B cell (primary cell): ENCODE measurements at regions not wholly inside any gene's neighbourhood (a gene's known extent, or its start where the extent isn't known, plus 50 kb on each side); places are given as distances from the start of the nearest gene placed in this dataset.

Experiments used
- ATAC-seq: fragments of 200-7000 bp; cut with Tn5 transposase; one replicate; pipeline ENCODE4 v1.10.0; 2021; ENCODE audit warnings: low read depth, mild to moderate bottlenecking, moderate number of reproducible peaks, moderate library complexity
- CTCF ChIA-PET: fragments of 350-600 bp; sonication (Branson Sonifier 250); formaldehyde crosslinking; loops from one replicate; lab custom pipeline; 2021; ENCODE audit warnings: antibody characterized with exemption, inconsistent platforms; lab: Charles Lee
- POLR2A ChIA-PET: fragments of 350-600 bp; sonication (Branson Sonifier 250); formaldehyde crosslinking; loops from one replicate; lab custom pipeline; 2021; ENCODE audit warnings: antibody characterized with exemption; lab: Charles Lee
- DNase-seq: peaks from one replicate; pipeline ENCODE4 v3.0.0; 2013
- H2AFZ ChIP-seq: 2 replicates; pipeline ENCODE4 v1.6.1; 2012; ENCODE audit warnings: mild to moderate bottlenecking, low read depth, low read length; ENCODE audit not compliant: insufficient read depth, poor library complexity, severe bottlenecking
- H3K27ac ChIP-seq, 2 donors: 1 replicate in 1 of 2; 2 replicates in 1 of 2; pipeline ENCODE4 v1.5.1; 2012 to 2013; ENCODE audit warnings: low read length in 2 of 2, mild to moderate bottlenecking in 2 of 2, moderate library complexity in 1 of 2
- H3K27me3 ChIP-seq, 4 experiments: fragments of 200-600 bp in 1 of 4; sonication (generic) in 1 of 4; replicated peaks in 1 of 4; 1 replicate in 2 of 4; 2 replicates in 2 of 4; pipeline versions ENCODE4 v1.6.1 to v1.7.0; 2013 to 2016; ENCODE audit warnings: low read length in 3 of 4, mild to moderate bottlenecking in 2 of 4, mixed read lengths in 1 of 4, moderate library complexity in 1 of 4; ENCODE audit not compliant: insufficient read depth in 4 of 4, control insufficient read depth in 3 of 4; ENCODE audit errors: control extremely low read depth in 1 of 4
- H3K36me3 ChIP-seq, 2 experiments: replicated peaks in 1 of 2; 1 replicate in 1 of 2; 2 replicates in 1 of 2; pipeline versions ENCODE4 v1.6.1 to v1.7.1; 2013; ENCODE audit warnings: low read length in 1 of 2; ENCODE audit not compliant: insufficient read depth in 2 of 2, control insufficient read depth in 1 of 2; ENCODE audit errors: control extremely low read depth in 1 of 2, extremely low read depth in 1 of 2
- H3K4me1 ChIP-seq, 2 donors: fragments of 200-600 bp in 1 of 2; sonication (generic) in 1 of 2; 1 replicate in 1 of 2; 2 replicates in 1 of 2; pipeline versions ENCODE4 v1.5.1 to v1.6.1; 2013 to 2017; ENCODE audit warnings: low read length in 2 of 2; ENCODE audit not compliant: control insufficient read depth in 2 of 2, insufficient read depth in 2 of 2
- H3K4me2 ChIP-seq: replicated peaks from 2 replicates; pipeline ENCODE3; 2012; ENCODE audit warnings: mild to moderate bottlenecking, low read depth, low read length; ENCODE audit not compliant: poor library complexity, severe bottlenecking
- H3K4me3 ChIP-seq, 5 experiments: fragments of 200-600 bp in 1 of 5; sonication (generic) in 1 of 5; 1 replicate in 3 of 5; 2 replicates in 2 of 5; pipeline versions ENCODE4 v1.5.1 to v1.7.0; 2011 to 2016; ENCODE audit warnings: low read length in 4 of 5, mild to moderate bottlenecking in 4 of 5, low read depth in 2 of 5, control low read depth in 1 of 5, moderate library complexity in 1 of 5; ENCODE audit not compliant: insufficient read depth in 1 of 5; ENCODE audit errors: control extremely low read depth in 1 of 5, extremely low read depth in 1 of 5
- H3K79me2 ChIP-seq: fragments of 200-600 bp; sonication (generic); one replicate; pipeline ENCODE4 v1.6.0; 2016; ENCODE audit warnings: low read length; ENCODE audit not compliant: control insufficient read depth, insufficient read depth
- H3K9ac ChIP-seq: fragments of 200-600 bp; sonication (generic); 2 replicates; pipeline ENCODE4 v1.6.1; 2017; ENCODE audit warnings: mild to moderate bottlenecking, low read length, moderate library complexity
- H3K9me3 ChIP-seq, 3 donors: one replicate each; pipeline versions ENCODE4 v1.6.1 to v1.7.1; 2013; ENCODE audit warnings: low read length in 2 of 3; ENCODE audit not compliant: control insufficient read depth in 2 of 3, insufficient read depth in 1 of 3; ENCODE audit errors: control extremely low read depth in 1 of 3
- H4K20me1 ChIP-seq: 2 replicates; pipeline ENCODE4 v1.6.0; 2012; ENCODE audit warnings: mild to moderate bottlenecking, low read length; ENCODE audit not compliant: insufficient read depth, control insufficient read depth, poor library complexity, severe bottlenecking
- H3K27ac Mint-ChIP-seq: one replicate; pipeline ENCODE4 v1.8.0; 2021; ENCODE audit warnings: mixed read lengths
- H3K27me3 Mint-ChIP-seq: one replicate; pipeline ENCODE4 v1.8.0; 2021; ENCODE audit warnings: mixed read lengths
- H3K4me1 Mint-ChIP-seq: one replicate; pipeline ENCODE4 v1.8.0; 2021; ENCODE audit warnings: mixed read lengths
- H3K4me3 Mint-ChIP-seq: one replicate; pipeline ENCODE4 v1.8.0; 2021; ENCODE audit warnings: mixed read lengths
- H3K9me3 Mint-ChIP-seq: one replicate; pipeline ENCODE4 v1.8.0; 2022; ENCODE audit warnings: mixed read lengths; ENCODE audit not compliant: insufficient read depth
- CTCF ChIP-seq: fragments of 200-600 bp; IDR thresholded peaks from one replicate; pipeline ENCODE4 v1.8.0; 2022; ENCODE audit warnings: antibody characterized with exemption, mild to moderate bottlenecking
- WGBS: methylation state at CpG from one replicate; pipeline ENCODE4 v1.1.5; 2013; ENCODE audit warnings: missing lambda C conversion rate; ENCODE audit not compliant: insufficient coverage; 5-methylcytosine and 5-hydroxymethylcytosine counted together
- intact Hi-C: fragments of 100-400 bp; cut with micrococcal nuclease; formaldehyde crosslinking; loops from one replicate; pipeline ENCODE4 v1.10.0; 2022

- TF ChIP-seq CTCF = no peak
- DNase-seq (no peak), ATAC-seq (no peak)
- CTCF ChIA-PET = no interaction called here
- H4K20me1 ChIP-seq = no peaks in the 10 kb centered on the region
- H3K9me3 Mint-ChIP-seq = no peaks in the 10 kb centered on the region
- no peaks in the 10 kb centered on the region for H3K27me3 ChIP-seq
- no peaks in the 10 kb centered on the region for H3K4me1 ChIP-seq
- no peak overlapping the region for H3K27ac Mint-ChIP-seq
- no peak overlapping the region for H3K9ac ChIP-seq
- H3K4me3 Mint-ChIP-seq = no peak overlapping the region
- POLR2A ChIA-PET = no interaction called here
- WGBS = no CpG with 5 or more reads among the region's 1 CpG
- no peaks in the 10 kb centered on the region for H3K27me3 Mint-ChIP-seq
- H3K9me3 ChIP-seq = no peaks in the 10 kb centered on the region
- no peaks in the 10 kb centered on the region for H3K36me3 ChIP-seq
- no peaks in the 10 kb centered on the region for H3K79me2 ChIP-seq
- H2AFZ ChIP-seq = no peak overlapping the region
- H3K4me3 ChIP-seq = no peak overlapping the region
- H3K27ac ChIP-seq = no peak overlapping the region
- intact Hi-C loops = no loop called here
- H3K4me2 ChIP-seq = no peak overlapping the region
- no peaks in the 10 kb centered on the region for H3K4me1 Mint-ChIP-seq
Measured at GRCh38 chr4:84219656-84220055, 279.4 kb downstream of the NKX6-1 start.

- no peaks in the 10 kb centered on the region for H3K4me1 Mint-ChIP-seq
Measured at GRCh38 chr4:84218031-84218430, 281.1 kb downstream of the NKX6-1 start.

More at GRCh38 chr4:84218031-84218430, 281.1 kb downstream of the NKX6-1 start:
- Mint-ChIP-seq H3K27me3 (no peaks in the 10 kb centered on the region), H3K9me3 (no peaks in the 10 kb centered on the region), H3K27ac (no peak overlapping the region), H3K4me3 (no peak overlapping the region)
- ChIA-PET POLR2A (no interaction called here), CTCF (no interaction called here)
- H3K4me2 ChIP-seq = no peak overlapping the region
- no peaks in the 10 kb centered on the region for H4K20me1 ChIP-seq
- no peak overlapping the region for H3K27ac ChIP-seq
- ATAC-seq = no peak
- no peak overlapping the region for H3K9ac ChIP-seq
- H3K36me3 ChIP-seq = no peaks in the 10 kb centered on the region
- no peak for TF ChIP-seq CTCF
- H3K9me3 ChIP-seq = no peaks in the 10 kb centered on the region
- DNase-seq = no peak
- no peak overlapping the region for H3K4me3 ChIP-seq
- intact Hi-C loops = no loop called here
- H3K79me2 ChIP-seq = no peaks in the 10 kb centered on the region
- no peak overlapping the region for H2AFZ ChIP-seq
- 60% methylated on average over 5 of the region's 9 CpGs for WGBS
- H3K27me3 ChIP-seq = no peaks in the 10 kb centered on the region
- H3K4me1 ChIP-seq = no peaks in the 10 kb centered on the region
